Esophagus (tissue), 2 donors: ENCODE measurements at regions not wholly inside any gene's neighbourhood (a gene's known extent, or its start where the extent isn't known, plus 50 kb on each side); places are given as distances from the start of the nearest gene placed in this dataset.

Source experiments
- H3K27ac ChIP-seq, 2 donors: one replicate each; pipeline ENCODE4 v1.5.1; 2013; ENCODE audit warnings: low read depth in 2 of 2, mild to moderate bottlenecking in 2 of 2, inconsistent platforms in 1 of 2, low read length in 1 of 2, moderate library complexity in 1 of 2
- H3K27me3 ChIP-seq, 2 donors: one replicate each; pipeline ENCODE4 v1.6.1; 2013; ENCODE audit warnings: low read length in 2 of 2, control low read depth in 1 of 2, mild to moderate bottlenecking in 1 of 2; ENCODE audit not compliant: insufficient read depth in 2 of 2, control insufficient read depth in 1 of 2
- H3K36me3 ChIP-seq, 2 donors: one replicate each; pipeline ENCODE4 v1.6.1; 2013; ENCODE audit warnings: low read length in 1 of 2; ENCODE audit not compliant: control insufficient read depth in 2 of 2, insufficient read depth in 2 of 2
- H3K4me1 ChIP-seq, 2 donors: one replicate each; pipeline ENCODE4 v1.6.1; 2013; ENCODE audit warnings: low read length in 1 of 2; ENCODE audit not compliant: control insufficient read depth in 2 of 2, insufficient read depth in 2 of 2
- H3K4me3 ChIP-seq, 2 donors: one replicate each; pipeline ENCODE4 v1.5.1; 2013; ENCODE audit warnings: low read length in 2 of 2, mild to moderate bottlenecking in 2 of 2, low read depth in 1 of 2, moderate library complexity in 1 of 2
- H3K9me3 ChIP-seq, 2 donors: one replicate each; pipeline ENCODE4 v1.6.1; 2013; ENCODE audit warnings: mild to moderate bottlenecking in 2 of 2, low read depth in 1 of 2, low read length in 1 of 2, moderate library complexity in 1 of 2; ENCODE audit not compliant: control insufficient read depth in 2 of 2, insufficient read depth in 1 of 2
- WGBS, 2 donors: extraction: QIAGEN DNeasy Blood & Tissue Kit; methylation state at CpG; one replicate each; pipeline ENCODE4 v1.1.7; 2013; 5-methylcytosine and 5-hydroxymethylcytosine counted together
- donor health status: healthy with polysubstance abuse.
- donor health status: Bipolar disorder and iron deficiency.

DNA sequence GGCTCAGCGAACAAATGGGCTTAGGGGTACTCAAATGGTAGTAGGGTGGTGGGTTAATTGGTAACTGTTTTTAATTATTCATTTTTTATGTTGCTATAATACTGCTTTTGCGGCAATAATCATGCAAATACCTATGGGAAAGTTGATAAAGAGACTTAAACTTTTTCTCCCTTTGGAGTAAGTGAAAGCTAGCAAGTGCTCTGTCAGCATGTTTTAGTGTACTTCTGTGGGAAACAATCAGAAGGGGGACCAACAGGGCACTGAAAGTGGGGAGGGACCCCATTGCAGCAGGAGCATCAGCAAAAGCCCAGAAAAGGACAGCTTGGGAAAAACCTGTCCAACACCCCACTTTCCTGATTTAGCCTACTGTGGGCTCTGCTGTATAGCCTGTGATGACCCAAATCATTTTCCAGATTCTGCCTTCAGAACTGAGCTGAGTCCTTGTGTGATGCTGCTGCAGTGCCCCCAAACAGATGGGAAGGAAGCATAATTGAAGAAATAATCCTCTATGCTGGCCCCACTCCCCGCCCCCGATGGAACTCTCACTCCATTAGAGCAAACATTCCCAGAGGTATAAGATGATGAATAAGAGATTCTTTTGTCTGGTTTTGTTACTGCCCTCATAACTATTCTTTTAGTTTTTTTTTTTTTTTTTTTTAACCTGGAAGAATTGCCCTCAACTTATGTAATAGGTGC is 322.8 kb downstream of the CD83 start:
- Histone ChIP-seq H3K27ac (peak overlapping the region in 1 of 2 donors; percentile 33), H3K4me1 (no peaks in the 10 kb centered on the region), H3K9me3 (no peaks in the 10 kb centered on the region), H3K4me3 (no peak overlapping the region), H3K27me3 (no peaks in the 10 kb centered on the region), H3K36me3 (no peaks in the 10 kb centered on the region)
- 78 to 81% methylated on average over 4 of the region's 4 CpGs for WGBS, 2 donors

DNA sequence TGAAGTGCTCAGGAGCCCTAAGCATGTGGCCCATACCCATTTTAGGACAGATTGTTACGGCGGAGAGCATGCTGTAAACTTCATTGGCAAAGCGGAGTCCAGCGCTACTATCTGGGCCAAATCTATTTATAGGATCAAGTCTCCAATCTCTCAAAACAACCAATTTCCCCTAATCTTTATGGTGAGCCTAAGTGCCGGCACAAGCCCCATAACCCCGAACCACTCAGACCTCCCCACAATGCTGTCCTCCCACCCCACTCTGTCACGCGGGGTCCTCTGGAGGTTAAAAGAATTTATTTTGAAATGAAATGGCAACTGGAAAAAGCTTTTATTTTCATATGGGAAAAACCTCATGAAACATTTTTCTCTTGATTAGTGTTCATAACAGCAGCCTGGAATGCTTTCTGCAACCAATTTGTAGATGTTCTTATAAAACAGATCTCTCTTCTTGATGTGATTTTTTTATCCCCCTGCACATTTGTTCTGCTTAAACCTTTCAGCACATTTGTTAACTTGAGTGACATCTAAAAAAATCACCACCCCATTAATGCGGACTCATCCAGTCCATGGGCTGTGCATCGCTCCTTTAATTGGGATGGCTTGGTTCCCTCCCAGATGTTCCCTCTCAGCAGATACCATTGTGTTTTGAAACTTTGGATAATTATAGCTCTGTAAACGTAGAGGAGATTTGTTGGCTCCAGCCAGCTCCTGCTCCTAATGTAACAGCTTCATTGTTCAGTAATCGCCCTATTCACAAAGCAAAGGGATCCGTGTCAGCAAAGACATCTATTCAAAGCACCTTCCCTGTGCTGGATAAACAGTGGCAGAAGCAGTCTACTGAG is 323.6 kb downstream of the CD83 start:
- peak overlapping the region; percentile 53 to 63 for H3K27ac ChIP-seq

DNA sequence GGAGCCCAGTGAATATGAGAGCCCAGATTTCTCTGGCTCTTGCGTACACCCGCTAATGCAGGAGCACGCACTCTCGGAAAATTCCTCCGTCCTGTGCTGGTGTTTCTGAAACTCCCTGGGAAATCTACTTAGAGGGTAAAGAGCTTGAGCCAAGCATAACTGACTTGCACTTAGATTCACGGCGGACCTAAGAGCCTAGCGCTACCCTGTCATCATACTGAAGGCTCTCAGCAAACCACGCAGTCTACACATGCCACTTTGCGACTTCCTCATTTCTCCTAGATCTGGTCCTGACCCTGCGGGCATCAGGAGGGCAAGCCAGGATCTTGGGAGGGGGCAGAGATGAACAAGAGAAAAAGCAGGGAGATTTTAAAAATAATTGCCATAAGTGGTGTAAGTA is 324.7 kb downstream of the CD83 start:
- Histone ChIP-seq H3K4me3 (no peak overlapping the region), H3K9me3 (no peaks in the 10 kb centered on the region), H3K27me3 (no peaks in the 10 kb centered on the region), H3K36me3 (no peaks in the 10 kb centered on the region), H3K27ac (no peak overlapping the region), H3K4me1 (no peaks in the 10 kb centered on the region)
- 88 to 93% methylated on average over 11 of the region's 11 CpGs for WGBS, 2 donors

More for the DNA sequence above, 323.6 kb downstream of the CD83 start:
- 50 to 61% methylated on average over 13 of the region's 13 CpGs for WGBS, 2 donors
- Histone ChIP-seq H3K9me3 (no peaks in the 10 kb centered on the region), H3K36me3 (no peaks in the 10 kb centered on the region), H3K27me3 (no peaks in the 10 kb centered on the region), H3K4me1 (no peaks in the 10 kb centered on the region), H3K4me3 (no peak overlapping the region)

DNA sequence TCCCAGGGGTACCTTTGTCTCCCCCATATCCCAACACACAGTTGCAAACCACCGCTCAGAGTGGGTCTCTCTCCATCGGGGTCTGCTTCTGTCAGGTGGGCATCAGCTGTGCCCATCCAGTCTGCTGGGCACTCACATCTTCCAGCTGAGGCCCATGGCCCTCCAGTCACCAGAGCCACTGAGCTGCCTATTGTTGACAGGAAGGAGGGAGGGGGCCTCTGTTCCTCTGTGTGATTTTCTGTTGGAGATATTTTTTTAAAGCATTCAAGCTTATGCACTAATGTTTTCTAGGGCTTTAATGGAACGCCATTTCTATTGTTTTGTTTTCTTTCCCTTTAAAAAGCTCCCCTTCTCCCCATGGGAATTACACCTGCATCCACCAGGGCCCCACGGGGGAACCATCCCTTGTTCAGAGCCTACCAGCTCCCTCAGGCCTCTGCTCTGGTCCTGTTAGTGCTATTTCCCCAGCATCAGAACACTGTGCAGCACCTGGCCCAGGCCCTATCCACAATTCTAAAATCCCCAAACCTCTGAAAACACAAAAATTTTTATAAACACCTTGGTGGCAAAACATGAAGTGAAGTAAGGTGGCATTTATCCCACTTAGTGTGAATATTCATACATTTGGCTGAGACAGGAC is 326.2 kb downstream of the CD83 start:
- no peaks in the 10 kb centered on the region for H3K9me3 ChIP-seq

DNA sequence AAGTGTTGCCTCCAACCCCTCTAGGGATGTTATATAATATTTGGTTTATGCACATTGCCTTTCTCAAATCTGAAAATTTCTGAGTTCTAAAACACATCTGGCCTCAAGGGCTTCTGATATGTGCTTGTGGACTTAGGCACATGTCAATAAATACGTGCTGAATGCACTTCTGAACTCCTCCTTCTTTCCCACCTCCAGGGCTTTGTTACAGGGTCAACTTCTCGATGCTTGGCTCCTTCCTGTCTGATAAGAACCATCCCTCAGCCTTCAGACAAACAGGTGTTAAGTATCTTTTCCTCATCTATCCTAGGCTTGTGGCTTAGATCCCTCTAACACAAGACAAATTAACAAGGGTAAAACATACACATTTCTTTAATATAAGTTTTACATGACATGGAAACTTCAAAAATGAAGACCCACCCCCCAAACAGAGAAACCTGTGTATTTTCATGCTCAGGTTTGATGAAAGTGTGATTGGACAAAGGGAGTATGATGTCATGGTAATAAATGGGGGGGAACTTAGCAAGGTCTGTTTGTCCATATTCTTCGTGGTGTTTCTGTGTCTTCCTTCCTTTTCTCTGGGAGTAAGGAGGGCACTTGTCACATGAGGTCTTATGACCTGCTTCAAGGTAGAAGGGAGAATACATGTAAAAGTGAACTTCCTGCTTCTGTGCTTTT is 326.9 kb downstream of the CD83 start:
- H3K4me1 ChIP-seq, result no peaks in the 10 kb centered on the region
- no peak overlapping the region for H3K27ac ChIP-seq
- 59 to 78% methylated on average over 3 of the region's 3 CpGs for WGBS, 2 donors
- no peak overlapping the region for H3K4me3 ChIP-seq
- no peaks in the 10 kb centered on the region for H3K36me3 ChIP-seq
- H3K9me3 ChIP-seq, result no peaks in the 10 kb centered on the region
- H3K27me3 ChIP-seq, result no peaks in the 10 kb centered on the region

More for the DNA sequence above, 326.2 kb downstream of the CD83 start:
- 90 to 93% methylated on average over 4 of the region's 4 CpGs for WGBS, 2 donors
- Histone ChIP-seq H3K4me3 (no peak overlapping the region), H3K27ac (no peak overlapping the region), H3K4me1 (no peaks in the 10 kb centered on the region), H3K27me3 (no peaks in the 10 kb centered on the region), H3K36me3 (no peaks in the 10 kb centered on the region)

DNA sequence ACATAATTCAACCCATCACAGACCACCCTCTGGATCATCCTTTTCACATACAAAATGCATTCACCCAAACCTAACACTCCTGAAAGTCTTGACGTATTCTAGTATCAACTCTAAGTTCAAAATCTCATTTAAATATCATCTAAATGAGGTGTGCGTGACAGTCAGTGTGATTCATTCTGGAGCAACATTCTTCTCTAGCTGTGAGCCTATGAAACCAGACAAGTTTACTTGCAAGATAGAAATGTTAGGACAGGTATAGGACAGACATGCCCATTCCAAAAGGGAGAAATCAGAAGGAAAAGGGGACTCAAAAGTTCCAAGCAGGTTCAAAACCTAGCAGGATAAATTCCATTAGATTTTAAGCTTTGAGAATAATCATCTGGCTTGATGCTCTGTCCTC is 329.7 kb downstream of the CD83 start:
- H3K4me3 ChIP-seq, result no peak overlapping the region
- WGBS, 2 donors, result 82 to 90% methylated on average over 2 of the region's 2 CpGs
- H3K27me3 ChIP-seq, result no peaks in the 10 kb centered on the region
- H3K9me3 ChIP-seq, result no peaks in the 10 kb centered on the region
- no peaks in the 10 kb centered on the region for H3K4me1 ChIP-seq
- H3K36me3 ChIP-seq, result no peaks in the 10 kb centered on the region
- H3K27ac ChIP-seq, result no peak overlapping the region

DNA sequence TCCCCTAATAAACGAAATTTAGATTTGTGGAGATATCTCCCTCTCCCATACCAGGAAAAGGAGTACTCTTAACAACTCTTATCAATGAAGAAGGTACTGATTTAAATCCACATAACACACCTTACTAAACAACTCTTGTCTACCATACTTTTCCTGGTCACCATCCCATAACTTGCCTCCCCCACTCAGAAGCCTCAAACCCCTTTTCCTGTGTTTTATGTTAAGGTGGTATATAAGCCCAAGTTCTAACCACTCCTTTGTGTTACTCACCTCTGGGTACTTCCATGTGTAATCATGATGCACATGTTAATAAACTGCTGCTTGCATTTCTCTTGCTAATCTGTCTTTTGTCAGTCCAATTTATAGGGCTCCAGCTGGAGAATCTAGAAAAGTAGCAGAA is 330.7 kb downstream of the CD83 start:
- Histone ChIP-seq H3K27ac (no peak overlapping the region), H3K36me3 (no peaks in the 10 kb centered on the region), H3K9me3 (no peaks in the 10 kb centered on the region), H3K27me3 (no peaks in the 10 kb centered on the region), H3K4me3 (no peak overlapping the region), H3K4me1 (no peaks in the 10 kb centered on the region)
- 89 to 92% methylated on average over 1 of the region's 1 CpG for WGBS, 2 donors

DNA sequence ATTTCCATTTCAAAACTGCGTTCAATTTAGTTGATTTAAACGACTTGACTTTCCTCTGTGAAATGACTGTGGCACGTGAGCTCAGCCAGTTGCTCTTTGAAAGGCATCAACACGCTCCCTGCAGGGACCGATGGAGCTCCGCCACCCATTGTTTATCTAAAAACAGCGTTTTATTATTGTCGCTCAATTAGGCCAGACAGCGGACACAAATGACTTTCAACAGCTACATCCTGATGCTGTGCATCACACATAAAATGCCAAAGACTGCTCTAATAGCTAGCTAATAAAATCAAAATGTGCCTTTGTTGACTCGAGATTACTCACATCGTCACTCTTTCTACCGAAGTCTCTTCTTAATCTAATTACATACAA is 332.5 kb downstream of the CD83 start:
- 65 to 68% methylated on average over 12 of the region's 12 CpGs for WGBS, 2 donors
- H3K27ac ChIP-seq, result peak overlapping the region in 1 of 2 donors; percentile 9
- H3K36me3 ChIP-seq, result no peaks in the 10 kb centered on the region
- H3K4me3 ChIP-seq, result no peak overlapping the region
- H3K4me1 ChIP-seq, result peaks cover 0 to 3% of the 10 kb centered on the region in 2 donors
- H3K9me3 ChIP-seq, result no peaks in the 10 kb centered on the region
- H3K27me3 ChIP-seq, result no peaks in the 10 kb centered on the region

DNA sequence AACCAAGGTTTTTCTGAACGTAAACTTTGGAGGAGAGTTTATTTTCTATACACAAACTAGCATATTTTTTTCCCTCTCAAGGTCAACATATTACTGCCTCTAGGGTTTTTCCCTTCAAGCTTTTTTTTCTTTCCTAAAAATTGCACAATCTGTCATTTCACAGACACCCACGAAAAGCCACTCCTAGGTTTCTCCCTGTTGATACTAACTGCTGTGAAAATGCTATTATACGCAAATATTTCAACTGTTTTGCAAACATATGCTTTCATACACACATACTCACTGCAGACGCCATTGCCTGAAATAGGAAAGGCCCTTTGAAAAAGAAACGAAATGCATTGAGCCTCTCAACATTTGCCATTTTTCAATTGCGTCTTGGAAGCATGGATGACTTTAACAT is 333.0 kb downstream of the CD83 start:
- H3K9me3 ChIP-seq, result no peaks in the 10 kb centered on the region
- H3K27ac ChIP-seq, result no peak overlapping the region
- H3K4me3 ChIP-seq, result no peak overlapping the region
- H3K36me3 ChIP-seq, result no peaks in the 10 kb centered on the region
- no peaks in the 10 kb centered on the region for H3K27me3 ChIP-seq
- 77 to 80% methylated on average over 6 of the region's 6 CpGs for WGBS, 2 donors
- H3K4me1 ChIP-seq, result peaks cover 0 to 3% of the 10 kb centered on the region in 2 donors
